GM12874 (cell line): ENCODE measurements at regions not wholly inside any gene's neighbourhood (a gene's known extent, or its start where the extent isn't known, plus 50 kb on each side); places are given as distances from the start of the nearest gene placed in this dataset.

Experiments used
- CTCF ChIP-seq: IDR thresholded peaks from 2 replicates; pipeline ENCODE4 v1.5.1; 2011; ENCODE audit warnings: low read depth, mild to moderate bottlenecking, control low read depth, low read length, moderate library complexity; ENCODE audit not compliant: insufficient read depth

GRCh38 chr12:97246368-97246767 lies 216.2 kb upstream of the RMST start:
- no peak for TF ChIP-seq CTCF

GRCh38 chr12:97250483-97250882 lies 212.1 kb upstream of the RMST start:
- no peak for TF ChIP-seq CTCF

GRCh38 chr12:97257726-97258125 lies 204.9 kb upstream of the RMST start:
- no peak for TF ChIP-seq CTCF

- TF ChIP-seq CTCF = no peak
Observed at GRCh38 chr12:97259098-97259497, 203.5 kb upstream of the RMST start.

GRCh38 chr12:97260786-97261185 lies 201.8 kb upstream of the RMST start:
- TF ChIP-seq CTCF = no peak

- TF ChIP-seq CTCF = no peak
Observed at GRCh38 chr12:97267166-97267565, 195.4 kb upstream of the RMST start.

- TF ChIP-seq CTCF = no peak
Observed at GRCh38 chr12:97267594-97268202, 194.9 kb upstream of the RMST start.
